ENCODE measurements at regions not wholly inside any gene's neighbourhood (a gene's known extent, or its start where the extent isn't known, plus 50 kb on each side); places are given as distances from the start of the nearest gene placed in this dataset.

DNA sequence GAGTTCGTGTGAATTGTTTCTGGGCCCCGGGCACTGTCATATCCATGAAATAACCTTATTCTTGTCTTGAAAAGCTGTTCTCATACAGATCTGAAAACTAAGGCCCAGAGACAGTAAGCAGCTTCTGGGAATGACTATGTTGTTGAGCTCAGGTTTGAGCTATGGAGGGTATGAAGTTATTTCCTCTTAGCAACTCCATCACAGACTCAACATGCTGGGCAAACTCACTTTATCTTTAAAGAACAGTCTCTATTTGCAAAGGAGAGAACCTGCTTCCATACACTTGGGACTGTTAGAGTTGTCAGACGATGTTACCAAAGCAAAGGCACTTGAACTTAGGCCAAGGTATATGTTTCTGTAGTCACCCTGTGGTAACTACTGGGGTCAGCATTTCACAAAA is 90.0 kb downstream of the GPR88 start:
- TF ChIP-seq CREB1 (IDR thresholded peaks at IDR 0.05) (no peak), CTBP2 (IDR thresholded peaks at IDR 0.05; ENCODE audit: borderline replicate concordance, insufficient read depth, insufficient read length, low read length) (no peak), NRF1 (IDR thresholded peaks at IDR 0.05; ENCODE audit: low read depth, low read length) (no peak), SIRT6 (IDR thresholded peaks at IDR 0.05; ENCODE audit: low read length) (no peak)
- TF ChIP-seq, protein P1, sequence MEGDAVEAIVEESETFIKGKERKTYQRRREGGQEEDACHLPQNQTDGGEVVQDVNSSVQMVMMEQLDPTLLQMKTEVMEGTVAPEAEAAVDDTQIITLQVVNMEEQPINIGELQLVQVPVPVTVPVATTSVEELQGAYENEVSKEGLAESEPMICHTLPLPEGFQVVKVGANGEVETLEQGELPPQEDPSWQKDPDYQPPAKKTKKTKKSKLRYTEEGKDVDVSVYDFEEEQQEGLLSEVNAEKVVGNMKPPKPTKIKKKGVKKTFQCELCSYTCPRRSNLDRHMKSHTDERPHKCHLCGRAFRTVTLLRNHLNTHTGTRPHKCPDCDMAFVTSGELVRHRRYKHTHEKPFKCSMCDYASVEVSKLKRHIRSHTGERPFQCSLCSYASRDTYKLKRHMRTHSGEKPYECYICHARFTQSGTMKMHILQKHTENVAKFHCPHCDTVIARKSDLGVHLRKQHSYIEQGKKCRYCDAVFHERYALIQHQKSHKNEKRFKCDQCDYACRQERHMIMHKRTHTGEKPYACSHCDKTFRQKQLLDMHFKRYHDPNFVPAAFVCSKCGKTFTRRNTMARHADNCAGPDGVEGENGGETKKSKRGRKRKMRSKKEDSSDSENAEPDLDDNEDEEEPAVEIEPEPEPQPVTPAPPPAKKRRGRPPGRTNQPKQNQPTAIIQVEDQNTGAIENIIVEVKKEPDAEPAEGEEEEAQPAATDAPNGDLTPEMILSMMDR (IDR thresholded peaks at IDR 0.05; ENCODE audit: control extremely low read depth in 1 of 3, insufficient read depth in 1 of 3, low read depth in 1 of 3, low read length in 3 of 3): no peak
- DNase-seq (ENCODE audit: low read depth in 1 of 2, low spot score in 2 of 2) (no peak), FAIRE-seq (no peak)
- Histone ChIP-seq H4K5ac (ENCODE audit: insufficient read length, low read depth, low read length) (no peak overlapping the region), H3K36me3 (ENCODE audit: control insufficient read depth in 2 of 4, insufficient read depth in 4 of 4, low read length in 3 of 4) (no peaks in the 10 kb centered on the region), H2BK12ac (ENCODE audit: low read depth, low read length) (no peak overlapping the region), H3K4me1 (replicated peaks in 1 of 4; ENCODE audit: control insufficient read depth in 3 of 4, insufficient read depth in 4 of 4, low read length in 3 of 4) (no peaks in the 10 kb centered on the region), H3K56ac (replicated peaks; ENCODE audit: insufficient read length, low read depth, low read length) (no peak overlapping the region), H3K4ac (replicated peaks; ENCODE audit: insufficient read length, low read depth, low read length) (no peak overlapping the region), H4K8ac (ENCODE audit: extremely low read depth, insufficient read depth, low read length) (no peak overlapping the region), H2BK120ac (replicated peaks; ENCODE audit: low read depth, low read length) (no peak overlapping the region), H3K79me1 (ENCODE audit: low read depth, low read length) (no peaks in the 10 kb centered on the region), H3K79me2 (ENCODE audit: control insufficient read depth in 1 of 2, insufficient read depth in 2 of 2, low read length in 2 of 2) (no peaks in the 10 kb centered on the region), H3K23ac (ENCODE audit: insufficient read length) (no peak overlapping the region), H3K23me2 (ENCODE audit: low read depth, low read length) (no peaks in the 10 kb centered on the region; the same call in 1 of the 2 replicates), H2BK5ac (ENCODE audit: low read depth, low read length) (no peak overlapping the region), H2BK15ac (ENCODE audit: low read length) (no peak overlapping the region), H3K27me3 (replicated peaks in 1 of 4; ENCODE audit: control insufficient read depth in 3 of 4, extremely low read depth in 1 of 4, insufficient read depth in 3 of 4, low read length in 3 of 4) (no peaks in the 10 kb centered on the region), H4K91ac (replicated peaks; ENCODE audit: insufficient read length, low read length) (no peak overlapping the region), H2AK5ac (ENCODE audit: low read depth, low read length) (no peak overlapping the region), H3K9ac (replicated peaks in 1 of 4; ENCODE audit: extremely low read depth in 1 of 4, low read depth in 3 of 4, low read length in 3 of 4) (no peak overlapping the region), H2AFZ (ENCODE audit: low read length) (no peak overlapping the region), H4K20me1 (replicated peaks in 1 of 2; ENCODE audit: control insufficient read depth in 1 of 2, insufficient read depth in 2 of 2, low read length in 2 of 2) (no peaks in the 10 kb centered on the region), H2BK20ac (ENCODE audit: low read length) (no peak overlapping the region), H3K27ac (ENCODE audit: low read depth, low read length) (no peak overlapping the region), H3K4me3 (ENCODE audit: extremely low read depth in 1 of 4, insufficient read depth in 2 of 4, low read depth in 3 of 4, low read length in 4 of 4) (no peak overlapping the region), H3K14ac (ENCODE audit: insufficient read length) (no peak overlapping the region), H3K9me3 (ENCODE audit: insufficient read depth in 2 of 2, low read depth in 1 of 2, low read length in 1 of 2) (no peaks in the 10 kb centered on the region), H3K18ac (ENCODE audit: extremely low read depth, low read length) (no peak overlapping the region), H3K4me2 (ENCODE audit: insufficient read depth in 1 of 2, low read depth in 2 of 2, low read length in 2 of 2) (no peak overlapping the region)
- whole genome bisulfite sequencing, 2 experiments (ENCODE audit: extremely low coverage in 1 of 2, insufficient coverage in 1 of 2, insufficient read length in 1 of 2, insufficient replicate concordance in 2 of 2, low coverage in 1 of 2, low lambda C conversion rate in 2 of 2, missing lambda C conversion rate in 1 of 2): 77% methylated on average over 3 of the region's 3 CpGs; no CpG with 5 or more reads in 1 of the 2 experiments
- ChIA-PET CTCF (ENCODE audit: partially characterized antibody) (interaction anchor here (0.9 to 1.3 kb wide), 2 partner anchors 9 to 24 kb away, joined by 3 read pairs; no protein-coding TSS in a partner anchor), POLR2A (ENCODE audit: partially characterized antibody) (no interaction called here)

Measured in H1 (cell line).